Renal cortex interstitium (tissue), 11 donors: ENCODE measurements at regions not wholly inside any gene's neighbourhood (a gene's known extent, or its start where the extent isn't known, plus 50 kb on each side); places are given as distances from the start of the nearest gene placed in this dataset.
"Not testable (repeated sequence)": the region's sequence is repeated elsewhere in the genome, so short reads cannot be mapped to it uniquely, and the experiment has no call there.

ENCODE experiments used
- DNase-seq, 11 donors: peaks; one replicate each; pipeline ENCODE4 v3.0.0-alpha.2; 2013; ENCODE audit warnings: low read depth in 9 of 11, low spot score in 4 of 11; ENCODE audit errors: extremely low read depth in 1 of 11

DNA sequence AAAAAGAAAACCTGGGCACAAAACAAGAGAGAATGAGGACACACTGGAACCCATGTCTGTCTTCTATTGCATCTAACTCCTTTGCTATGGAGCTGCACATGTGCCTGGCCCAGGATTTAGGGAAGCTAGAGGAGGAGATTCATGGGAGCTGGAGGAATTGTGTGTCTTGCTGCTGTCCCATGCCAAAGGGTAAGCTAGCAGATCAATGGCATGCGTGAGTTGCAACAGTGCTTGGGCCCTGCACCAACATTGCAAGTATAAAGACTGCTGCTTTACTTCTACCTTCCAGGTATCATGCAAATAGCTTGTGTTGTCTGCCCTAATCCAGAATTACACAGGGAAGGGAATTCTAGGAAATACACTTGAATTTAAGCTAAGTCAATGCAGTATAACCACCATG is 196.4 kb upstream of the IGF1 start:
- DNase-seq, result no peak

- DNase-seq, result no peak
Measured at GRCh38 chr12:102675672-102676071, 195.3 kb upstream of the IGF1 start.

DNA sequence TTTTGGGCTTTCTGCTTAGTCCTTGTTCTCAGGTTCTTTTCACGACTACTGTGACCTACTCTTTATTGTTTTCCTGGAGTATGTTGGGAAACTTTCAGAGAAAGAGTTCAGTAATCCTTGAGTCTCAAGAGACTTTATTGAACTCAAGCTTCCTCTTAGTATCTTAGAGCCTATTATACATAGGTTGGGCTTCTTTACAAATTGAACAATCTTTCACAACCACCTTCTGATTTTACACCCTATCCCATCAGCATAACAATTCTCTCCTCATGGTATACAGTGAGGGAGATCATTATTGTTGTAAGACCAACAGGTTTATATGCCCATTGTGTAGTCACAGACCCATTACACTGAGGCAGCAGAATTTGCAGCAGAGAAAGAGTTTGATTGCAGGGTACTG is 193.2 kb upstream of the IGF1 start:
- DNase-seq, result no peak

DNA sequence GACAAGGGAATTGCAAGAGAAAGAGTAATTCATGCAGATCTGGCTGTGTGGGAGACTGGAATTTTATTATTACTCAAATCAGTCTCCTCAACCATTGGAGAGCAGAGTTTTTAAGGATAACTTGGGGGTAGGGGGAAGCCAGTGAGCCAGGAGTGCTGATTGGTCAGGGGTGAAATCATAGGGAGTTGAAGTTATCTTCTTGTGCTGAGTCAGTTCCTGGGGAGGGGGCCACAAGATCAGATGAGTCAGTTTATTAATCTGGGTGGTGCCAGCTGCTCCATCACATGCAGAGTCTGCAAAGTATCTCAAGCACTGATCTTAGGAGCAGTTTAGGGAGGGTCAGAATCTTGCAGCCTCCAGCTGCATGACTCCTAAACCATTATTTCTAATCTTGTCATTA is 191.8 kb upstream of the IGF1 start:
- DNase-seq, result not testable (repeated sequence)

DNA sequence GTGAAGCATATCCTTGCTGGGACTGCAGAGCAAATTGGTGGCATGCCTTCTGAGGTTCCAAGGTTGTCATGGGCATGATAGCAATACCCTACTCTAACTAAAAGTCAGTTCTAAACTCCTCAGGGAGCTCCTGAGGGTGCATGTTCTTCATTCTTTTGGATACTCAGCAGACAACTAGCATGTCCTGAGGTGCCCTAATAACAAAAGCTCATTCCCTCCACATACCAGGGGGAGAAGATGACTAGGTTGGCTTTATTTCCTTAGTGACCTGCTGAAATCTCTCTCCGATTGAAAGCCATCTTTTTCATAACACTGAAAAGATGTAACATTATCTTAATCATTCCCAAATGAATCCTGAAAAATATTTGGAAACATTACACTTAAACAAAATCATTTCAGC is 188.7 kb upstream of the IGF1 start:
- no peak for DNase-seq

DNA sequence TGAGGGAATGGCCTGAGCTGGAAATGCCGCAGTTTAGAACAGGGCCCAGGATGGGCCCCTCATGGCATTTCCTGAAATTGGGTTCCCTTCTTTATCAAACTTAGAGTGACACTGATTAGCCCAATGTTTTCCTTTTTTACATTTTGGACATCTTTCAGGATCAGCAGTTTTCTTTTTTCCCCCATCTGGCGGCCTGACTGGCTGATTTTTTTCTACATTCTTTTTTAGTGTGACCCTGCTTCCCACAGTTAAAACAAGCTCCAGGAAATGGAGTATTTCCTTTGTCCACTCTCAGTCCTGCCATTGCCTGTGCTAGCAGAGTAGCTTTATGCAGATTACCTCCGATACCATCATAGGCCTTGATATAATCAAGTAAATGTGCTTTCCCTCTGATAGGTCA is 185.8 kb upstream of the IGF1 start:
- DNase-seq, result peak in 2 of 11 donors; percentile 5 to 16

DNA sequence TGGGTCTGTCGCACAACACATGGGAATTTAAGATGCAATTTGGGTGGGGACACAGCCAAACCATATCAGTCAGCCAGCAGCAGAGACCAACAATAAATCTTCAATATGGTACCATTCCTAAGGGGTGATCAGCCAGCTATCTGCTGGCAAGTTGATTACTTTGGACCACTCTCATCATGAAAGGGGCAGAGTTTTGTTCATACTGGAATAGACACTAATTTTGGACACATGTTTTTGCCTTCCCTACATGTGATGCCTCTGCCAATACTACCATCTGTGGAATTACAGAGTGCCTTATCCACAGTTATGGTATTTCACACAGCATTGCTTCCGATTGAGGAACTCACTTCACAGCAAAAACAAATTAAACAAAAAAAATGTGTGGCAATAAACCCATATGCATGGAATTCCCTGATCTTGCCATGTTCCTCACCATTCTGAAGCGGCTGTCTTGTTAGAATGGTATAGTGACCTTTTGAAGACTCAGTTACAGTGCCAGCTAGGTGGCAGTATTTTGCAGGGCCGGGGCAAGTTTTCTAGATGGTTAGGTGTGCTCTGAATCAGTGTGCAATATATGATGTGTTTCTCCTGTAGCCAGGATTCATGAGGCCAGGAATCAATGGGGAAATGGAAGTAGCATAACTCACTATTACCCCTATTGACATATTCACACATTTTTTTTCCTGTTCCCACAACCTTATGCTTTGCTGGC is 179.0 kb upstream of the IGF1 start:
- no peak for DNase-seq

- no peak for DNase-seq
Measured at GRCh38 chr12:102653406-102653805, 173.0 kb upstream of the IGF1 start.

DNA sequence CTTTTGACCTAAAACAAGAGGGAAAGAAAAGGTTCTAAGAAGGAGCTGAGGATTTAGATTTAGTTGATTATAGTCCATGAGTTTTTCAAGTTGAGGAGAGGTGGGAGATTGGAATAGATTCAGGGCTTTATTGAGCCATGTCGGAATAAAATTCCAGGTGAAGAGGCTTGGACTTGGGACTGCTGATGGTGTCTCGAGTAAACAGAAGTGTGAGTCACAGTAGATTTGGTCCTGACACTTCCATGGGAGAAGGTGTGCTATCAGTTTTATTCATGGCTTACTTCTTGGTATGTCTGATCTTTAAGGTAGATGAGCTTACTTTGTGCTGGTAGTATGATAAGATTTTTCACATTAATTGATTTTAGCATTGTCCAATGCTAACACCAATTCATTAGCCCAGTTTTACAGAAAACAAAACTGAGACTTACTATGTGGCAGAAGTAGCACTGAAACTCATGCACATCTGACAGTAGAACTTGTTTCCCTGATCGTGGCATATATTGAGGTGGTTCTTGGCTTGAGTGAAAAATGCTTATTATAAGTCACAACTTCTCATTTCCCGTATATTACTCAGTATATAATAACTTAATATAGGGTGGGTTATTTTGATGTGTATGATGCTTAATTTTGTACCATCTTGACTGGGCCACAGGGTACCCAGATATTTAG is 172.4 kb upstream of the IGF1 start:
- no peak for DNase-seq

DNA sequence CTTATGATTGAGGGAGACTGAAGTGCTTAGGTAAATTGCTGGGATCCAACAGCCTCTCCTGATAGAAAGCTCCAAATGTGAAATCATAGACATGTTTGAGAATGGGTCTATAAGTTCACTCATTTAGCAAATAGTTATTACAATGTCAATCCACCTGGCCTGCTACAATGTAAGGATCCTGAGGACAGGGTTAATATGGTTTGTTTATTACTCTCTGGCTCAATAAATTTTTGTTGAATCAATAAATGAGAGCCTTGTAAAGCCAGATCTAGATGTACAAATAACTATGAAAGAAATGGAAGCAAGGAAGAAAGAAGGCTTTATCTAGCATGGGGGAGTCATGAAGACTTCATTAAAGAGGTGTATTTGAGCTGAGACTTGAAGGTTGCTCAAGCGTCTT is 165.6 kb upstream of the IGF1 start:
- DNase-seq, result no peak

DNA sequence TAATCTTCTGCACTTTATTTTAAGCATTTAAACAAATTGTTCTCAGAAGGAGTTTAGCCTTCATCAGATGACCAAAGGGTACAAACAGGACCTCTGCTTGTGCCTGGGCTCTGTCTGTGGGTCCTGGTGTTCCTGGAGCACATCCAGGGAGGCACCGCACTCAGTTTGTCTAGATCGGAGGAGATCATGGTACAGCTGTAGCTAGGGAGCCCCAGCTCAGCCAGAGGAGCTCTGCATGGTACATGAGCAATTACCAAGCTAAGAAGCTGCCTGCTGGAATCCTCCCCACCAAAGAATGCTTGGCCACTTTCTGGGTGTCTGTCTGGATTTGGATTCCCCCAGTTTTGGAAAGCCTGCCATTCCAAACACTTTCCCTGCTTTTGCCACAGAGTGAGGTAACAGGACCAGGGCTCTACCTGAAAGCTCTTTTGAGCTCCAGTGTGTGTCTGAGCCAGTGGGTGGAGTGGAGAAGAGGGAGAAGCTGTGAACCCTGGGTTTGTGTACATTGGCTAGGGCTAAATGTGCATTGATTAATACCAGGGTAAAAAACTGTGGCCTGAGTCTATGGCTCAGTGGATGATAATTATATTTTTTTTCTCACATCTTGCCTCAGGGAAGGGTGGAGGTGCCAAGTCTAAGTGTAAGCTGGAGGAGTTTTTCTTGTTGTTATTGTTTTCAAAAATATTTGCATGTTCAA is 163.7 kb upstream of the IGF1 start:
- no peak for DNase-seq

GRCh38 chr12:102642199-102642598 is 161.8 kb upstream of the IGF1 start:
- DNase-seq, result no peak

- not testable (repeated sequence) for DNase-seq
Measured at GRCh38 chr12:102640658-102641057, 160.3 kb upstream of the IGF1 start.

GRCh38 chr12:102638777-102639176 is 158.4 kb upstream of the IGF1 start:
- DNase-seq, result no peak

DNA sequence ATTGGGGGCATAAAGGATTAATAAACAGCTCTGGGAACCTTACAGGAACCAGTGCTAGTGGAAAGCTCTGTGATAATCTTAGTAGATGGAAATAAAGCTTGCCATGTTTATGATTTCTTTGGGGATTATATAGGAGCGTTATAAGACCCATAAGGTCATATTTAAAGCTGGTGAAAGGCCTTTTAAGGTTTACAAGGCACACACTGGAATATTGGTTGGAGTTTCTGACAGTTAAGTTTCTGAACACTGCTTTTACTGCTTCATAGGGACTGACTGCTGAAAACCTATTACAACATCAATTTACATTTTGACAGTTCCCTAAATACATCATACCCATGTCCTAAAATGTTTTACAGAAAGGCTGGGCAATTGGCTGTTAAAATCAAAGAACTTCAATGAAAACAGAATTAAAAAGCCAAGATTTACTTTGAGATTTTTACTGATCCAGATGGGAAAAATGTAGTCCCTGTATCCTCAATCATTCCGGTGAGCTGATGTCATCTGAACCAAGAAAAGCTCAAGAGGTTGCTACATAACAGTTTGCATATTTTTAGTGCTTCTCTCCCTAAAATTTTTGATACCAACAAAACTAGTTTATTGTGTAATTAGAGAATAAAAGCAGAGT is 153.7 kb upstream of the IGF1 start:
- DNase-seq, result no peak

GRCh38 chr12:102631274-102631673 is 150.9 kb upstream of the IGF1 start:
- DNase-seq, result no peak

- DNase-seq, result no peak
Measured at GRCh38 chr12:102629262-102629888, 149.0 kb upstream of the IGF1 start.

GRCh38 chr12:102625819-102626218 is 145.5 kb upstream of the IGF1 start:
- no peak for DNase-seq

GRCh38 chr12:102622618-102623017 is 142.3 kb upstream of the IGF1 start:
- DNase-seq, result no peak
